ENCODE measurements at regions not wholly inside any gene's neighbourhood (a gene's known extent, or its start where the extent isn't known, plus 50 kb on each side); places are given as distances from the start of the nearest gene placed in this dataset.
A peak's percentile ranks its signal among the peaks of the same experiment; 100 is the strongest.

DNA sequence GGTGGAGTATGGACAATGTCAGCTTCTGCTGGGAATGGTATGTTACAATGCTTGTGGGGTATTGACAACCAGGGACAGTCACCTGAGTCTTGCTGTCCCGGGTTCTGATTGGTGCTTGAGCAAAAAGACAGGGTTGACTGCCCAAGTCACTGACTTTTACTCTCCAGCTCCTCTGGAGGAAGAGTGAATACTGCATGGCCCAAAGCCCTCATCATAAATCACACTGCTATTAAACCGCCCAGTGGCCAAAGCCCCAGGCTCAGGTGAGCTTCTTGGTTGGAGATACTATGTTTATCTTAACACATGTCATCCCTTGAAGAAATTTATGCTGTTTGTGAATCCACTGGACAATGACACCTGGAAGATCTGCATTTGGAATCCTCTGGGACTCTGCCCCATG, 90.0 kb upstream of the IGFBP3 start:
- no peaks in the 10 kb centered on the region for H3K79me2 ChIP-seq (ENCODE audit: control insufficient read depth, insufficient read depth, low read length, poor library complexity)
- peaks cover 9 to 14% of the 10 kb centered on the region in 2 experiments for H3K4me1 ChIP-seq (ENCODE audit: control insufficient read depth in 1 of 2, insufficient read depth in 2 of 2, low read length in 2 of 2)
- no peaks in the 10 kb centered on the region for H3K27me3 ChIP-seq (ENCODE audit: insufficient read depth, low read length)
- H2BK5ac ChIP-seq (ENCODE audit: low read depth, low read length, poor library complexity): no peak overlapping the region
- H3K36me3 ChIP-seq (ENCODE audit: control insufficient read depth in 1 of 2, insufficient read depth in 2 of 2, low read length in 2 of 2): no peaks in the 10 kb centered on the region
- no peak overlapping the region for H3K9ac ChIP-seq (ENCODE audit: low read length)
- H3K23ac ChIP-seq (ENCODE audit: low read length): no peak overlapping the region
- no peak overlapping the region for H2AK5ac ChIP-seq (ENCODE audit: low read length)
- no peak overlapping the region for H3K14ac ChIP-seq (ENCODE audit: low read length)
- no peak overlapping the region for H2BK120ac ChIP-seq (ENCODE audit: insufficient read depth, low read length, poor library complexity)
- no peak overlapping the region for H4K12ac ChIP-seq (ENCODE audit: low read depth, low read length)
- no peak overlapping the region for H4K91ac ChIP-seq (ENCODE audit: low read depth, low read length)
- peaks cover 5% of the 10 kb centered on the region for H3K9me3 ChIP-seq (ENCODE audit: insufficient read depth, low read depth, low read length)
- H2BK12ac ChIP-seq (ENCODE audit: low read length): no peak overlapping the region
- H3K4me2 ChIP-seq (ENCODE audit: low read length): no peak overlapping the region
- DNase-seq: no peak
- no CpG with 5 or more reads among the region's 2 CpGs for WGBS (ENCODE audit: extremely low coverage, insufficient coverage, insufficient read length)
- H3K27ac ChIP-seq (ENCODE audit: low read depth, low read length): no peak overlapping the region
- no peak overlapping the region for H2AFZ ChIP-seq (ENCODE audit: insufficient read depth, low read length, poor library complexity)
- H4K8ac ChIP-seq (ENCODE audit: low read depth, low read length): no peak overlapping the region
- no peak overlapping the region for H3K18ac ChIP-seq (ENCODE audit: low read length)
- no peak overlapping the region for H3K4me3 ChIP-seq (ENCODE audit: low read depth, low read length)
- H3K4ac ChIP-seq (ENCODE audit: low read depth, low read length): peak overlapping the region; percentile 22
- H3K79me1 ChIP-seq (ENCODE audit: low read length): peaks cover 10% of the 10 kb centered on the region

DNA sequence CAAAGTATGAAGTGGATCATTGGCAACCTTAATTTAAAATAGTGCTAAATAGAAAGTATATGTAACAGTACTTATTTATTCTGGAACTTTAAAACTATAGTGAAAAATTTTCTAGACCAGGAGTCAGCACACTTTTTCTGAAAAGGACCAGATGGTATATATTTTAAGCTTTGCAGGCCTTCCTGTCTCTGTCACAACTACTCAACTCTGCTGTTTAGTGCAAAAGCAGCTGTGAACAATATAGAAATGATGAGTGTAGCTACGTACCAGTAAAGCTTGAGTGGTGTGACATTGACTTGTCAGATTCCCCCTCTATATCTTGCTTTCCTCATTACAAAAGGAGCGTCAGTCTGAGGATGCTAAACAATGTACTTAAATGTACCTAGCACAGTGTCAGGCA, 88.1 kb upstream of the IGFBP3 start:
- no peak overlapping the region for H4K12ac ChIP-seq (ENCODE audit: low read depth, low read length)
- H2AK5ac ChIP-seq (ENCODE audit: low read length): no peak overlapping the region
- no peak overlapping the region for H3K4ac ChIP-seq (ENCODE audit: low read depth, low read length)
- no peaks in the 10 kb centered on the region for H3K79me2 ChIP-seq (ENCODE audit: control insufficient read depth, insufficient read depth, low read length, poor library complexity)
- DNase-seq: no peak
- no CpG with 5 or more reads among the region's 2 CpGs for WGBS (ENCODE audit: extremely low coverage, insufficient coverage, insufficient read length)
- H3K4me2 ChIP-seq (ENCODE audit: low read length): no peak overlapping the region
- no peak overlapping the region for H3K18ac ChIP-seq (ENCODE audit: low read length)
- H3K9me3 ChIP-seq (ENCODE audit: insufficient read depth, low read depth, low read length): peaks cover 6% of the 10 kb centered on the region
- no peak overlapping the region for H3K4me3 ChIP-seq (ENCODE audit: low read depth, low read length)
- no peak overlapping the region for H3K27ac ChIP-seq (ENCODE audit: low read depth, low read length)
- H3K27me3 ChIP-seq (ENCODE audit: insufficient read depth, low read length): no peaks in the 10 kb centered on the region
- H3K23ac ChIP-seq (ENCODE audit: low read length): no peak overlapping the region
- H2BK120ac ChIP-seq (ENCODE audit: insufficient read depth, low read length, poor library complexity): no peak overlapping the region
- no peak overlapping the region for H4K8ac ChIP-seq (ENCODE audit: low read depth, low read length)
- peaks cover 0 to 6% of the 10 kb centered on the region in 2 experiments for H3K4me1 ChIP-seq (ENCODE audit: control insufficient read depth in 1 of 2, insufficient read depth in 2 of 2, low read length in 2 of 2)
- H2AFZ ChIP-seq (ENCODE audit: insufficient read depth, low read length, poor library complexity): no peak overlapping the region
- H2BK12ac ChIP-seq (ENCODE audit: low read length): no peak overlapping the region
- H3K14ac ChIP-seq (ENCODE audit: low read length): no peak overlapping the region
- no peak overlapping the region for H3K9ac ChIP-seq (ENCODE audit: low read length)
- no peak overlapping the region for H4K91ac ChIP-seq (ENCODE audit: low read depth, low read length)
- no peak overlapping the region for H2BK5ac ChIP-seq (ENCODE audit: low read depth, low read length, poor library complexity)
- H3K36me3 ChIP-seq (ENCODE audit: control insufficient read depth in 1 of 2, insufficient read depth in 2 of 2, low read length in 2 of 2): no peaks in the 10 kb centered on the region
- H3K79me1 ChIP-seq (ENCODE audit: low read length): peaks cover 4% of the 10 kb centered on the region

- no peaks in the 10 kb centered on the region for H3K79me2 ChIP-seq (ENCODE audit: control insufficient read depth, insufficient read depth, low read length, poor library complexity)
- H2AFZ ChIP-seq (ENCODE audit: insufficient read depth, low read length, poor library complexity): no peak overlapping the region
- H3K23ac ChIP-seq (ENCODE audit: low read length): no peak overlapping the region
- no peak overlapping the region for H4K12ac ChIP-seq (ENCODE audit: low read depth, low read length)
- H2BK12ac ChIP-seq (ENCODE audit: low read length): peak overlapping the region; percentile 19
- H3K36me3 ChIP-seq (ENCODE audit: control insufficient read depth in 1 of 2, insufficient read depth in 2 of 2, low read length in 2 of 2): no peaks in the 10 kb centered on the region
- no peak overlapping the region for H4K8ac ChIP-seq (ENCODE audit: low read depth, low read length)
- H3K9ac ChIP-seq (ENCODE audit: low read length): no peak overlapping the region
- H3K79me1 ChIP-seq (ENCODE audit: low read length): peaks cover 4% of the 10 kb centered on the region
- H3K4ac ChIP-seq (ENCODE audit: low read depth, low read length): no peak overlapping the region
- H2BK120ac ChIP-seq (ENCODE audit: insufficient read depth, low read length, poor library complexity): no peak overlapping the region
- no peak overlapping the region for H3K27ac ChIP-seq (ENCODE audit: low read depth, low read length)
- DNase-seq: no peak
- WGBS (ENCODE audit: extremely low coverage, insufficient coverage, insufficient read length): no CpG with 5 or more reads among the region's 6 CpGs
- no peak overlapping the region for H2AK5ac ChIP-seq (ENCODE audit: low read length)
- no peak overlapping the region for H3K18ac ChIP-seq (ENCODE audit: low read length)
- H3K4me3 ChIP-seq (ENCODE audit: low read depth, low read length): no peak overlapping the region
- H4K91ac ChIP-seq (ENCODE audit: low read depth, low read length): no peak overlapping the region
- no peak overlapping the region for H2BK5ac ChIP-seq (ENCODE audit: low read depth, low read length, poor library complexity)
- peaks cover 0 to 6% of the 10 kb centered on the region in 2 experiments for H3K4me1 ChIP-seq (ENCODE audit: control insufficient read depth in 1 of 2, insufficient read depth in 2 of 2, low read length in 2 of 2)
- peaks cover 6% of the 10 kb centered on the region for H3K9me3 ChIP-seq (ENCODE audit: insufficient read depth, low read depth, low read length)
- H3K14ac ChIP-seq (ENCODE audit: low read length): no peak overlapping the region
- no peak overlapping the region for H3K4me2 ChIP-seq (ENCODE audit: low read length)
- H3K27me3 ChIP-seq (ENCODE audit: insufficient read depth, low read length): no peaks in the 10 kb centered on the region
These were observed 87.0 kb upstream of the IGFBP3 start for GRCh38 chr7:46007990-46008643.

DNA sequence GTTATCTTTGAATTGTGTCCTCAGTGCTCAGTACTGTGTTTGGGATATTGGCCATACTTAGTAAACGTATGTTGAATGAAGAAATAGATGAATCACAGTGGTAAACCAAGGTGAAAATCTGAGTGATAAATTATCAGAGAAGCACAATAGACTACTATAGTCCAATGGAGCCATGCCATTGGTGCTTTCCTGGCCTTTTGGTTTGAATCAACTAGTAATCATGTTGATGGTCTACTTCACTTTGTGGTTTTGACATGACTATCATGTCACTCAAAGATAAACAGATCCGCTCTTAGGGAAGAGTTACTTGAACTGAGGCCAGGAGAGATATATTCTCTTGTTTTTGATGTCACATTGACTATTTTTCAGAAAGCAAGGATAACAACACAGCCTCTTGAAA, 86.1 kb upstream of the IGFBP3 start:
- Histone ChIP-seq H3K14ac (ENCODE audit: low read length) (no peak overlapping the region), H3K4ac (ENCODE audit: low read depth, low read length) (no peak overlapping the region), H3K9me3 (ENCODE audit: insufficient read depth, low read depth, low read length) (peaks cover 6% of the 10 kb centered on the region), H3K23ac (ENCODE audit: low read length) (no peak overlapping the region), H3K36me3 (ENCODE audit: control insufficient read depth in 1 of 2, insufficient read depth in 2 of 2, low read length in 2 of 2) (no peaks in the 10 kb centered on the region), H3K27ac (ENCODE audit: low read depth, low read length) (no peak overlapping the region), H4K91ac (ENCODE audit: low read depth, low read length) (no peak overlapping the region), H3K4me1 (ENCODE audit: control insufficient read depth in 1 of 2, insufficient read depth in 2 of 2, low read length in 2 of 2) (peaks cover 0 to 6% of the 10 kb centered on the region in 2 experiments), H3K4me3 (ENCODE audit: low read depth, low read length) (no peak overlapping the region), H3K4me2 (ENCODE audit: low read length) (no peak overlapping the region), H3K18ac (ENCODE audit: low read length) (no peak overlapping the region), H3K79me2 (ENCODE audit: control insufficient read depth, insufficient read depth, low read length, poor library complexity) (no peaks in the 10 kb centered on the region), H2BK12ac (ENCODE audit: low read length) (no peak overlapping the region), H2AFZ (ENCODE audit: insufficient read depth, low read length, poor library complexity) (no peak overlapping the region), H2BK120ac (ENCODE audit: insufficient read depth, low read length, poor library complexity) (no peak overlapping the region), H2BK5ac (ENCODE audit: low read depth, low read length, poor library complexity) (no peak overlapping the region), H4K12ac (ENCODE audit: low read depth, low read length) (no peak overlapping the region), H2AK5ac (ENCODE audit: low read length) (no peak overlapping the region), H3K79me1 (ENCODE audit: low read length) (peaks cover 4% of the 10 kb centered on the region), H4K8ac (ENCODE audit: low read depth, low read length) (no peak overlapping the region), H3K27me3 (ENCODE audit: insufficient read depth, low read length) (no peaks in the 10 kb centered on the region), H3K9ac (ENCODE audit: low read length) (no peak overlapping the region)
- no CpG with 5 or more reads among the region's 2 CpGs for WGBS (ENCODE audit: extremely low coverage, insufficient coverage, insufficient read length)
- DNase-seq: no peak
